ENCODE measurements at regions not wholly inside any gene's neighbourhood (a gene's known extent, or its start where the extent isn't known, plus 50 kb on each side); places are given as distances from the start of the nearest gene placed in this dataset.

GRCh38 chr5:120134944-120135343, 329.2 kb upstream of the PRR16 start:
- TF ChIP-seq CTCF (IDR thresholded peaks at IDR 0.05) (no peak), EP300 (IDR thresholded peaks at IDR 0.05) (no peak)

Measured in tibial nerve (tissue), 4 donors.